Ishikawa (cell line): ENCODE measurements at regions not wholly inside any gene's neighbourhood (a gene's known extent, or its start where the extent isn't known, plus 50 kb on each side); places are given as distances from the start of the nearest gene placed in this dataset.

Source experiments
- CEBPB ChIP-seq: IDR thresholded peaks from 2 replicates; pipeline ENCODE4 v1.6.1; 2012
- CREB1 ChIP-seq: IDR thresholded peaks from 2 replicates; pipeline ENCODE4 v1.6.1; 2012; ENCODE audit warnings: low read depth
- EGR1 ChIP-seq: IDR thresholded peaks from 2 replicates; pipeline ENCODE4 v1.6.1; 2012
- EP300 ChIP-seq: IDR thresholded peaks from 2 replicates; pipeline ENCODE4 v1.6.1; 2012; ENCODE audit warnings: borderline replicate concordance
- FOXM1 ChIP-seq: IDR thresholded peaks from 2 replicates; pipeline ENCODE4 v1.6.1; 2012; ENCODE audit warnings: low read depth, borderline replicate concordance
- NFIC ChIP-seq: IDR thresholded peaks from 2 replicates; pipeline ENCODE4 v1.6.1; 2012
- RAD21 ChIP-seq: IDR thresholded peaks from 2 replicates; pipeline ENCODE4 v1.6.1; 2012; ENCODE audit warnings: low read depth
- REST ChIP-seq: IDR thresholded peaks from 2 replicates; pipeline ENCODE4 v1.6.1; 2012; ENCODE audit warnings: low read depth, mild to moderate bottlenecking
- TAF1 ChIP-seq: IDR thresholded peaks from 2 replicates; pipeline ENCODE4 v1.6.1; 2012; ENCODE audit warnings: low read depth, mild to moderate bottlenecking
- TCF12 ChIP-seq: IDR thresholded peaks from 2 replicates; pipeline ENCODE4 v1.6.1; 2012; ENCODE audit warnings: low read depth
- TEAD4 ChIP-seq: IDR thresholded peaks from 2 replicates; pipeline ENCODE4 v1.6.1; 2012
- USF1 ChIP-seq: IDR thresholded peaks from 2 replicates; pipeline ENCODE4 v1.6.1; 2012
- YY1 ChIP-seq: IDR thresholded peaks from 2 replicates; pipeline ENCODE4 v1.6.1; 2012; ENCODE audit warnings: low read depth
- ZBTB7A ChIP-seq: IDR thresholded peaks from 2 replicates; pipeline ENCODE4 v1.6.1; 2012; ENCODE audit warnings: low read depth
- TF ChIP-seq, protein P1 (sequence below): IDR thresholded peaks from 2 replicates; pipeline ENCODE4 v1.6.1; 2012

GRCh38 chr1:67601955-67602354 is 83.0 kb upstream of the GADD45A start:
- TF ChIP-seq NFIC (no peak), CREB1 (no peak), EGR1 (no peak), TAF1 (no peak), FOXM1 (no peak), REST (no peak)

DNA sequence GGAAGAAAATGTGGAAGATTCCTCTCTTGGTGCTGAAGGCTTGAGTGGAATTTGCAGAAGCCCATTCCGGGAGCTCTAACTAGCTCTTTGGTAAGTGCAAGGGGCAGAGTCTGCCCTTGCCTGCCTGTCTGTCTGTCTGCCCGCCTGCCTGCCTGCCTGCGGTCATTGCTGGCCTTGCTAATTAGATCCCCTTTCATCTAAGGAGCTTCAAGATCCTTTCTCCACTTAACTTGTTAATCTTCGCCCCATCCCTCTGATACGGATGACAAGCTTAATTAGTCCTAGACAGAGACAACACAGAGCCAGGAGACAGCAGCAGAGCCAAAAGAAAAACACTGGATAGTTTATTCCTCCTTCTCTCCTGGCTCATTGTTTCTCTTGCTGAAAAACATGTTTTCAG is 80.2 kb upstream of the GADD45A start:
- TF ChIP-seq TAF1: no peak
- TF ChIP-seq CREB1: no peak
- TF ChIP-seq YY1: no peak
- TF ChIP-seq EGR1: no peak
- no peak for TF ChIP-seq USF1
- TF ChIP-seq CEBPB: no peak
- TF ChIP-seq TCF12: no peak
- TF ChIP-seq EP300: no peak
- no peak for TF ChIP-seq ZBTB7A
- no peak for TF ChIP-seq RAD21
- TF ChIP-seq NFIC: no peak
- no peak for TF ChIP-seq TEAD4
- TF ChIP-seq REST: no peak
- TF ChIP-seq, protein P1, sequence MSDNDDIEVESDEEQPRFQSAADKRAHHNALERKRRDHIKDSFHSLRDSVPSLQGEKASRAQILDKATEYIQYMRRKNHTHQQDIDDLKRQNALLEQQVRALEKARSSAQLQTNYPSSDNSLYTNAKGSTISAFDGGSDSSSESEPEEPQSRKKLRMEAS: no peak
- no peak for TF ChIP-seq FOXM1

- TF ChIP-seq NFIC (no peak), EP300 (no peak), TCF12 (no peak), ZBTB7A (no peak), CEBPB (no peak), TEAD4 (no peak), USF1 (no peak), CREB1 (no peak), TAF1 (no peak), REST (no peak)
- TF ChIP-seq, protein P1: no peak
These were observed 79.7 kb upstream of the GADD45A start for GRCh38 chr1:67605209-67605780.

DNA sequence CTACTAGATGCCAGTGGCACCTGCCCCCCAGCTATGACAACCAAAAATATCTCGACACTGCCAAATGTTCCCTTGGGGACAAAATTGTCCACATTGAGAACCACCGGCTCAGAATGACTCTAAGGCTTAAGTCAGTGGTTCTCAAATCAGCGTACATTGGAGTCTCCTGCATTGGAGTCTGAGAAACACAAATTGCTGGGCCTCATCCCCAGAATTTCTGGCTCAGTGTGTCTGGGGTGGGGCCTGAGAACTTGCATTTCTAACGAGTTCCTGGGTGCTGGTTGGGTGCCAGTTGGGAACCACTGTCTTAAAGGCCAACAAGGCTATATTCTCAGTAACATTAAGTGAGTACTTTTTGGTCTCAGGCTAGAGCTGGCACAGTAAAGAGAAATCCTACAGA is 77.7 kb upstream of the GADD45A start:
- TF ChIP-seq USF1 (no peak), TAF1 (no peak), EGR1 (no peak), FOXM1 (no peak), EP300 (no peak), REST (no peak), CEBPB (no peak), NFIC (no peak), CREB1 (no peak), TCF12 (no peak), RAD21 (no peak), TEAD4 (no peak), ZBTB7A (no peak), YY1 (no peak)
- TF ChIP-seq, protein P1: no peak
